ENCODE measurements at regions not wholly inside any gene's neighbourhood (a gene's known extent, or its start where the extent isn't known, plus 50 kb on each side); places are given as distances from the start of the nearest gene placed in this dataset.

DNA sequence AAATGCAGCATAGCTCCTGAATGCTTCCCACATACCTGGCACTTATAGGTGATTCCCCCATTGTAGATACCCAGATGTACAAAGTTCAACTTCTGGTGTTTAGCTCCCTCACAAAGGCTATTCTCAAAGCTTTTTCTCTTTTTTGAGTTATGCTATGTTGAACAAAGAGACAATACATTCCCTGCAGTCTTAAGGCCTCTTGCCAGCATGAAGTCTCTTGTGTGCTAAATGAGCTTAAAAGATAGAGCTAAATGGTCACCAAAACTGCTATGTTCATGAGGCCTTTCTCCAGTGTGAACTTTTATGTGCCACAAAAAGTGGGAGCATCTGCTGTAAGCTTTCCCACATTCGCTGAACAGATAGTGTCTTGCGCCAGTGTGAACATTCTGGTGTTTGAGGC is 111.2 kb upstream of the TMEM47 start:
- H3K4me1 ChIP-seq: no peaks in the 10 kb centered on the region
- no peak overlapping the region for H3K4me3 ChIP-seq
- no peaks in the 10 kb centered on the region for H3K9me3 ChIP-seq
- intact Hi-C loops (cut with DNase I): no loop called here
- no peak for ATAC-seq
- H3K36me3 ChIP-seq: no peaks in the 10 kb centered on the region
- no peak for TF ChIP-seq POLR2A (IDR thresholded peaks at IDR 0.05)
- TF ChIP-seq, protein P1, sequence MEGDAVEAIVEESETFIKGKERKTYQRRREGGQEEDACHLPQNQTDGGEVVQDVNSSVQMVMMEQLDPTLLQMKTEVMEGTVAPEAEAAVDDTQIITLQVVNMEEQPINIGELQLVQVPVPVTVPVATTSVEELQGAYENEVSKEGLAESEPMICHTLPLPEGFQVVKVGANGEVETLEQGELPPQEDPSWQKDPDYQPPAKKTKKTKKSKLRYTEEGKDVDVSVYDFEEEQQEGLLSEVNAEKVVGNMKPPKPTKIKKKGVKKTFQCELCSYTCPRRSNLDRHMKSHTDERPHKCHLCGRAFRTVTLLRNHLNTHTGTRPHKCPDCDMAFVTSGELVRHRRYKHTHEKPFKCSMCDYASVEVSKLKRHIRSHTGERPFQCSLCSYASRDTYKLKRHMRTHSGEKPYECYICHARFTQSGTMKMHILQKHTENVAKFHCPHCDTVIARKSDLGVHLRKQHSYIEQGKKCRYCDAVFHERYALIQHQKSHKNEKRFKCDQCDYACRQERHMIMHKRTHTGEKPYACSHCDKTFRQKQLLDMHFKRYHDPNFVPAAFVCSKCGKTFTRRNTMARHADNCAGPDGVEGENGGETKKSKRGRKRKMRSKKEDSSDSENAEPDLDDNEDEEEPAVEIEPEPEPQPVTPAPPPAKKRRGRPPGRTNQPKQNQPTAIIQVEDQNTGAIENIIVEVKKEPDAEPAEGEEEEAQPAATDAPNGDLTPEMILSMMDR (IDR thresholded peaks at IDR 0.05): no peak
- no peak overlapping the region for H3K27ac ChIP-seq
- no peaks in the 10 kb centered on the region for H3K27me3 ChIP-seq
- WGBS (ENCODE audit: insufficient coverage, low coverage, low lambda C conversion rate, missing lambda C conversion rate): 81% methylated on average over 2 of the region's 2 CpGs
- DNase-seq: no peak

DNA sequence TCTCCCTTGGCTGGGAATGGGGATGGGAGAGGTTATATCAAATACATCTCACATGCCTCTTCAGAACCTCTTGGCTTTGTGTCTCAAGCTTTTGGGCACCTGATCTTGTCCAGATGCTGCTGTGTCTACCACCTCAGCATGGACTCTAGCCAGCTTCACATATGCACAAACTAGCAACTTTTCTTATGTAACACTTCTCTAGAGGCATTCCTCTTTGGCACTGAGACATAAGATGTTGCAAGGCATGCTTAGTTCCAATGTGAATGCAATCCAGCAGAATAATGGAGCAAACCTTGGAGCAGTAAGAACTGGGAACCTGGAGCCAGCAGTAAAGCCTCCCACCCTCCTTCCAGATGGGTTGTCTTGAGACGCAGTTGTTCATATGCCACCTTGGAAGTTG is 113.4 kb upstream of the TMEM47 start:
- H3K9me3 ChIP-seq: no peaks in the 10 kb centered on the region
- H3K4me3 ChIP-seq: no peak overlapping the region
- H3K27ac ChIP-seq: no peak overlapping the region
- no CpG with 5 or more reads among the region's 1 CpG for WGBS (ENCODE audit: insufficient coverage, low coverage, low lambda C conversion rate, missing lambda C conversion rate)
- DNase-seq: no peak
- no peak for TF ChIP-seq POLR2A (IDR thresholded peaks at IDR 0.05)
- TF ChIP-seq, protein P1 (IDR thresholded peaks at IDR 0.05): no peak
- no peaks in the 10 kb centered on the region for H3K27me3 ChIP-seq
- no peak for ATAC-seq
- H3K36me3 ChIP-seq: no peaks in the 10 kb centered on the region
- no peaks in the 10 kb centered on the region for H3K4me1 ChIP-seq
- intact Hi-C loops (cut with DNase I): no loop called here

DNA sequence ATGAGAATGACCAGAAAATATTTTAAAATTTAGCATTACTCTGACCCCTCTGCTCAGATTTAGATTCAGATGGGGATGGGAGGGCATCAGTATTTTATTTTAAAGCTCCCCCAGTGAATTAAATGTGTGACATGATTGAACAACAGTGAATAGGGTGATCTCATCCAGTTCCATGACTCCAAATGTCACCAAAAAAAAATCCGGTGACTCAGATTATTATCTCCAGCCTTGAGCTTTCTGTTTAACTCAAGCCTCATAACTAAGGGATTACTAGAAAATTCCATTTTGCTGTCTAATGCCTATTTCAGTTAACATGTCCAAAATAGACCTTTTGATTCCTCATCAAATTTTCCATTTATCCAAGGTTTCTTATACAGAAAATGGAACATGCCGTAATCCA is 121.8 kb upstream of the TMEM47 start:
- no peaks in the 10 kb centered on the region for H3K27me3 ChIP-seq
- ATAC-seq: no peak
- H3K9me3 ChIP-seq: no peaks in the 10 kb centered on the region
- no peak overlapping the region for H3K27ac ChIP-seq
- 58% methylated on average over 2 of the region's 2 CpGs for WGBS (ENCODE audit: insufficient coverage, low coverage, low lambda C conversion rate, missing lambda C conversion rate)
- DNase-seq: no peak
- H3K36me3 ChIP-seq: no peaks in the 10 kb centered on the region
- no peak for TF ChIP-seq POLR2A (IDR thresholded peaks at IDR 0.05)
- TF ChIP-seq, protein P1 (IDR thresholded peaks at IDR 0.05): no peak
- H3K4me3 ChIP-seq: no peak overlapping the region
- intact Hi-C loops (cut with DNase I): no loop called here
- no peaks in the 10 kb centered on the region for H3K4me1 ChIP-seq

- Histone ChIP-seq H3K4me3 (no peak overlapping the region), H3K4me1 (no peaks in the 10 kb centered on the region), H3K27me3 (no peaks in the 10 kb centered on the region), H3K36me3 (no peaks in the 10 kb centered on the region), H3K9me3 (no peaks in the 10 kb centered on the region), H3K27ac (no peak overlapping the region)
- DNase-seq (no peak), ATAC-seq (no peak)
- intact Hi-C loops (cut with DNase I): no loop called here
- TF ChIP-seq, protein P1 (IDR thresholded peaks at IDR 0.05): no peak
- no peak for TF ChIP-seq POLR2A (IDR thresholded peaks at IDR 0.05)
- WGBS (ENCODE audit: insufficient coverage, low coverage, low lambda C conversion rate, missing lambda C conversion rate): no CpG with 5 or more reads among the region's 1 CpG
These were observed 132.9 kb upstream of the TMEM47 start for GRCh38 chrX:34790026-34790425.

GRCh38 chrX:34805951-34806350 is 136.6 kb upstream of the FAM47B start:
- DNase-seq: no peak
- TF ChIP-seq, protein P1 (IDR thresholded peaks at IDR 0.05): no peak
- TF ChIP-seq POLR2A (IDR thresholded peaks at IDR 0.05): no peak
- no peaks in the 10 kb centered on the region for H3K4me1 ChIP-seq
- H3K27ac ChIP-seq: no peak overlapping the region
- no peak for ATAC-seq
- H3K27me3 ChIP-seq: no peaks in the 10 kb centered on the region
- WGBS (ENCODE audit: insufficient coverage, low coverage, low lambda C conversion rate, missing lambda C conversion rate): 10% methylated on average over 3 of the region's 3 CpGs
- H3K4me3 ChIP-seq: no peak overlapping the region
- intact Hi-C loops (cut with DNase I): no loop called here
- H3K36me3 ChIP-seq: no peaks in the 10 kb centered on the region
- no peaks in the 10 kb centered on the region for H3K9me3 ChIP-seq

All from right lobe of liver (tissue), 6 donors.